Activated CD4-positive, alpha-beta T cell treated with anti-CD3 and anti-CD28 coated beads for 36 hours (primary cell): ENCODE measurements at regions not wholly inside any gene's neighbourhood (a gene's known extent, or its start where the extent isn't known, plus 50 kb on each side); places are given as distances from the start of the nearest gene placed in this dataset.

Source experiments
- ATAC-seq: fragments of 200-7000 bp; cut with Tn5 transposase; one replicate; pipeline ENCODE4 v1.10.0; 2021; ENCODE audit warnings: mild to moderate bottlenecking, moderate library complexity
- CTCF ChIA-PET: fragments of 350-600 bp; sonication (Branson Sonifier 250); formaldehyde crosslinking; loops from one replicate; lab custom pipeline; 2021; ENCODE audit warnings: antibody characterized with exemption; lab: Charles Lee
- POLR2A ChIA-PET: fragments of 350-600 bp; sonication (Branson Sonifier 250); formaldehyde crosslinking; loops from one replicate; lab custom pipeline; 2021; ENCODE audit warnings: antibody characterized with exemption, inconsistent platforms; lab: Charles Lee
- DNase-seq: peaks from one replicate; pipeline ENCODE4 v3.0.0-alpha.2; 2020
- H3K27ac Mint-ChIP-seq: one replicate; pipeline ENCODE4 v1.8.0; 2021; ENCODE audit warnings: mixed read lengths
- H3K27me3 Mint-ChIP-seq: one replicate; pipeline ENCODE4 v1.8.0; 2021; ENCODE audit warnings: mixed read lengths
- H3K36me3 Mint-ChIP-seq: one replicate; pipeline ENCODE4 v1.8.0; 2021; ENCODE audit warnings: low read depth, mixed read lengths
- H3K4me1 Mint-ChIP-seq: one replicate; pipeline ENCODE4 v1.8.0; 2021; ENCODE audit warnings: mixed read lengths
- H3K4me3 Mint-ChIP-seq: one replicate; pipeline ENCODE4 v1.8.0; 2021; ENCODE audit warnings: mild to moderate bottlenecking, moderate library complexity, mixed read lengths
- H3K9me3 Mint-ChIP-seq: one replicate; pipeline ENCODE4 v1.8.0; 2021; ENCODE audit warnings: low read depth, mixed read lengths
- intact Hi-C, 2 experiments: fragments of 100-400 bp; cut with DNase I in 1 of 2; cut with micrococcal nuclease in 1 of 2; formaldehyde crosslinking; loops; one replicate each; pipeline versions ENCODE4 v1.14.2 to v1.15.1; 2022 to 2024; cut with DNase I, micrococcal nuclease

DNA sequence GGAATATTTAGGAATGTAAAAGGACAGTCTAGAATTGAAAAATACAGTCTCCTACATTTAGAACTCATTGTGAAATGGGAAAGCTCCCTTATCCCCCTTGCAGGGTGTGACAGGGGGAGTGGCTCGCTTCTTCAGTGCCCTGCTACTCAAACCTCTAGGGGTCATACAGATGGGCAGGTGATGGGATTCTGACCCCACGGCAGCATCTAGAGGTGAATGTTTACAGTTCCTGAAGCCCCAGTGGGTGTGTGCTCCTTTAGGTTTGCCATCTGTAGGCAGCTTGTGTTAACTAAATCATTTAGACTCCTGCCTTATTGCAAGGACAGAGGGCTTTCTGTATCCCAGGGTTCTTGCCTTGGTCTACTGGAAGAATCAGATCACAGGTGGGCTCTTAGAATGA is 271.0 kb upstream of the MPDZ start:
- CTCF ChIA-PET = no interaction called here
- no peak for DNase-seq
- intact Hi-C loops = no loop called here
- ATAC-seq = no peak
- Mint-ChIP-seq H3K36me3 (no peaks in the 10 kb centered on the region), H3K27me3 (no peaks in the 10 kb centered on the region), H3K4me1 (no peaks in the 10 kb centered on the region), H3K9me3 (peaks cover 2% of the 10 kb centered on the region), H3K27ac (no peak overlapping the region), H3K4me3 (no peak overlapping the region)
- POLR2A ChIA-PET = no interaction called here

DNA sequence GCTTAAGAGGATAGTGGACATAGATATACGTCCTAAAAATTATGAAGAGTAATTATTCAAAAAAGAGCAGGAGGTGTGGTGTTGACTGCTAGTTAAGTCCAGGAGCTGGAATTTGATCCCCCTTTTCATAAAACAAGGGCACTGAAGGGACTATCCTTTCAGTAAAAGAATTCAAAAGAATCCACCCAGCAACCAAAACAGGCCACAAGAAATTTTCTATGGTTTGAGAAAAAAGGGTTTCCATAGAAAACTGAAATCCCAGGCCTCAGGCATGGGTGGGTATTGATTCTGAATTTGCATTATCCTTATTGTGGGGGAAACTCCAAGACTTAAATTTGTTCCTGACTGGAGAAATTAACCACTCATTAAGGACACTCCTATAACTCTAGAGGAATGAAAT is 269.0 kb upstream of the MPDZ start:
- ChIA-PET CTCF (no interaction called here), POLR2A (no interaction called here)
- DNase-seq (no peak), ATAC-seq (no peak)
- Mint-ChIP-seq H3K9me3 (peaks cover 5% of the 10 kb centered on the region), H3K36me3 (no peaks in the 10 kb centered on the region), H3K27me3 (no peaks in the 10 kb centered on the region), H3K4me1 (no peaks in the 10 kb centered on the region), H3K27ac (no peak overlapping the region), H3K4me3 (no peak overlapping the region)
- intact Hi-C loops = no loop called here

DNA sequence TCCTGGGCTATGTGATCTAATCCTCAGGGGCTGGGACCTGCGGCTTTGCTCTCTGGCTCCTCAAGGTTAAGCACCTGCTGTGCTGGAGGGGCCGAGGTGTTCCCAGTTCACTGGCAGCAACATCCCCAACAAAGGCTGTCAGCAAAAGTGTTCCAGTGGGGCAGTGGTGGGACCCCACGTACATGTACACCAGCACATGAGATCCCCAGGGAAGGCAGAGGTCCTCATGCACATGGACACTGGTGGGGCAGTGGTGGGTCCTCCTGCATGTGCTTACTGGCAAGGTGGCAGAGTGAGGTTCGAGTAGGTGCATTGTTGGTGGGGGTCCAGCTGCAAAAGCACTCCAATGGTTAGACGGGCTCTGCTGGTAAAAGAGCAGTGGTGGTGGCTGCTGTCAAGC is 255.6 kb upstream of the MPDZ start:
- Mint-ChIP-seq H3K36me3 (no peaks in the 10 kb centered on the region), H3K4me3 (no peak overlapping the region), H3K9me3 (peaks cover 7% of the 10 kb centered on the region), H3K27ac (no peak overlapping the region), H3K27me3 (no peaks in the 10 kb centered on the region), H3K4me1 (no peaks in the 10 kb centered on the region)
- intact Hi-C loops = no loop called here
- ATAC-seq (no peak), DNase-seq (no peak)
- CTCF ChIA-PET = no interaction called here
- POLR2A ChIA-PET = no interaction called here

DNA sequence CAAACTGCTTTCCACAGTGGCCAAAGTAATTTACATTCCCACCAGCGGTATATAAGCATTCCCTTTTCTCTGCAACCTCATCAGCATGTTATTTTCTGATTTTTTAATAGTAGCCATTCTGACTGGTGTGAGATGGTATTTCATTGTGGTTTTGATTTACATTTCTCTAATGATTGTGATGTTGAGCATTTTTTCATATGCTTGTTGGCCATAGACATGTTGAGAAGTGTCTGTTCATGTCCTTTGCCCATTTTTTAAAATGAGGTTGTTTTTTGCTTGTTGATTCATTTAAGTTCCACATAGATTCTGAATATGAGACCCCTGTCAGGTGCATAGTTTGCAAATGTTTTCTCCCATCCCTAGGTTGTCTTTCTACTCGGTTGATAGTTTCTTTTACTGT is 254.5 kb upstream of the MPDZ start:
- Mint-ChIP-seq H3K9me3 (peaks cover 5% of the 10 kb centered on the region), H3K4me3 (no peak overlapping the region), H3K4me1 (no peaks in the 10 kb centered on the region), H3K27ac (no peak overlapping the region), H3K36me3 (no peaks in the 10 kb centered on the region), H3K27me3 (no peaks in the 10 kb centered on the region)
- ChIA-PET CTCF (interaction anchor here (0.6 kb wide), 1 partner anchor 883 kb away, joined by 3 read pairs; no protein-coding TSS in a partner anchor), POLR2A (no interaction called here)
- intact Hi-C loops = no loop called here
- no peak for ATAC-seq
- no peak for DNase-seq

DNA sequence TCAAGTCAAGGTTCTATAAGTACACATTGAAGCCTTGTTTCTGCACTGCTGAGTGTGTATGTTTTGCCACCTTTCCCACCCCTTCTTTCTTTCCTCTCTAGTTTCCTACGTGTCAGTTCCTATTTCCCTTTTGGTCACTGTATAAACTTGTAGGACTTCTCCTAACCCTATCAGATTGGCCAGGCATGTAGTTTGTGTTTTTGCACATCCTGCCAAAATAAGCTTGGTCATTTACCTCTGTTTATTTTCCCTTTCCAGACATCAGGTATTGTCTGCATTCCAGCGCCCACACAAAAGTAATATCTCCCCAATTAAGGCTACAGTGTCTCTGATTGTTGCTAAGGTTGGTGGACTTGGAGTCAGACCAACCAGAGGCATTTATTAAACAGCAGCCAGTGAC is 252.9 kb upstream of the MPDZ start:
- H3K27ac Mint-ChIP-seq = no peak overlapping the region
- H3K9me3 Mint-ChIP-seq = peaks cover 5% of the 10 kb centered on the region
- no peaks in the 10 kb centered on the region for H3K36me3 Mint-ChIP-seq
- CTCF ChIA-PET = interaction anchor here (0.7 to 0.9 kb wide), 2 partner anchors 66 to 101 kb away, joined by 3 read pairs; no protein-coding TSS in a partner anchor
- no peak for ATAC-seq
- H3K4me1 Mint-ChIP-seq = no peaks in the 10 kb centered on the region
- no peak for DNase-seq
- no peak overlapping the region for H3K4me3 Mint-ChIP-seq
- intact Hi-C loops = no loop called here
- POLR2A ChIA-PET = no interaction called here
- no peaks in the 10 kb centered on the region for H3K27me3 Mint-ChIP-seq

DNA sequence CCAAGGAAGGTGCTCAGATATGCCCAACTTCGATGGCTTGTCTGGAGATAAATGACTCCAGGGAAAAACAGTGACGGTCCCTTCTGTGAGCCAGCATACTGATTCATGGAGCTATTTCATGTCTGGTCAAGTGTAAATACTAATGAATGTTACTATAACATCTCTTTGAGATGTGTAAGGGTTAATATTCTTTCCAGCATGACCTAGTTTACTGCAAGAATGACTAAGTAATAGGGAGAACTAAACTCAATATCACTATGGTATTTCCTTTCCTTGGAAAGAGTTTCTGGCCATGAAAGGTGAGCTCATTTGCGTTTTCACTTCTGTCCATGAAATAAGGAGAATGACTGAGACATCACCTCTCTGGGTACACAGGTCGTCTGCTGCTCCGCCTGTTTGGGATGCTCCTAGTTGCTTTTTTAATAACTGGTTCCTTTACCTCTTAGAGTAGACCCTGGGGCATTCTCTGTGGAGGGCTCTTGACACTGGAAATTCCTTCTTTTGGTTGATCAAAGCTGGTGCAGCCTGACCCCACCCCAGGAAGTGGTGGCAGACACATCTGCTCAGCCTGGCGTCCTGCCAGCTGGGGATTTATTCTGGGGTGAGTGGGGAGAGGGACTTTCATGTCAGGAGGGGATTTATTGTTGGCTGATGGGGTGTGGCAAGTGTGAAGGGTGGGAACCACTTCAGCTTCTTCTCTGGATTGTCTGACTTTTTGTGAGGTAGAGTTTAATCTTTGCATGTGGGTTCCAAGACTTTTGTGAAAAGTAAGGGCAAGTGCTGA is 250.0 kb upstream of the MPDZ start:
- intact Hi-C loops = no loop called here
- Mint-ChIP-seq H3K4me1 (no peaks in the 10 kb centered on the region), H3K36me3 (no peaks in the 10 kb centered on the region), H3K27me3 (no peaks in the 10 kb centered on the region), H3K27ac (no peak overlapping the region), H3K4me3 (no peak overlapping the region), H3K9me3 (peaks cover 5% of the 10 kb centered on the region)
- ChIA-PET CTCF (no interaction called here), POLR2A (no interaction called here)
- no peak for ATAC-seq
- no peak for DNase-seq

DNA sequence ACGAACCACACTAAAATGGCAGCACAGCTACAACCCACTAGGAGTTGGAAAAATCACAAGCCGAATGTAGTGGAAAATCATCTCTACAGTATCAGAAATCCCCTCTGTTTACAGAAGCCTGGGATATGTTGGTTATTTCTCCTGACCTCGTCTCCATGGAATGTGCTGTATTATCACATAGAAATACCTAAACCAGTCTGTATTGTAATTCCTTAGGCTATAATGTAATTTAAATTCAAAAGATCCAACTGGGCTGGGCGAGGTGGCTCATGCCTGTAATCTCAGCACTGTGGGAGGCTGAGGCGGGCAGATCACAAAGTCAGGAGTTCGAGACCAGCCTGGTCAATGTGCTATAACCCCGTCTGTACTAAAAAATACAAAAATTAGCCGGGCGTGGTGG is 244.8 kb upstream of the MPDZ start:
- intact Hi-C loops = no loop called here
- ChIA-PET CTCF (no interaction called here), POLR2A (no interaction called here)
- H3K36me3 Mint-ChIP-seq = no peaks in the 10 kb centered on the region
- ATAC-seq (no peak), DNase-seq (no peak)
- no peak overlapping the region for H3K4me3 Mint-ChIP-seq
- H3K9me3 Mint-ChIP-seq = no peaks in the 10 kb centered on the region
- no peaks in the 10 kb centered on the region for H3K27me3 Mint-ChIP-seq
- no peak overlapping the region for H3K27ac Mint-ChIP-seq
- no peaks in the 10 kb centered on the region for H3K4me1 Mint-ChIP-seq

DNA sequence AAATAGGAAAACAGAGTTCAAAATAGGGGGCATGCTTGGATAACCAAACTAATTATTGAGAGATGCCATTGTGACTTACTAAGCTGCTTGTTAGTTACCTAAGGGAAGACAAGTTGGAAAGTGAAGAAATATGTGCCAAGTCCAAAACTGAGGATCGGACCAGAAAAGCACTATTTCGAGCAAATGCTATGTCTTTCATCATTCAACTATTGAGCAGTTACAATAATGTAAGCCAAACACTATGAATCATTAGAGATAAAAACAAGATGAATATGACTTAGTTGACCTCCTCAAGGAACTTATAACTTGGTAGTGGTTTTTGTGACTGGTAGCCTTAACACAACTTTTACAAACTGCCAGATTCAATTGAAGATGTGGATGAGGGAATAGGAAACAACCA is 240.6 kb upstream of the MPDZ start:
- Mint-ChIP-seq H3K9me3 (peaks cover 3% of the 10 kb centered on the region), H3K4me3 (no peak overlapping the region), H3K27me3 (no peaks in the 10 kb centered on the region), H3K27ac (no peak overlapping the region), H3K4me1 (no peaks in the 10 kb centered on the region), H3K36me3 (no peaks in the 10 kb centered on the region)
- no peak for DNase-seq
- CTCF ChIA-PET = no interaction called here
- intact Hi-C loops = no loop called here
- ATAC-seq = no peak
- POLR2A ChIA-PET = no interaction called here

DNA sequence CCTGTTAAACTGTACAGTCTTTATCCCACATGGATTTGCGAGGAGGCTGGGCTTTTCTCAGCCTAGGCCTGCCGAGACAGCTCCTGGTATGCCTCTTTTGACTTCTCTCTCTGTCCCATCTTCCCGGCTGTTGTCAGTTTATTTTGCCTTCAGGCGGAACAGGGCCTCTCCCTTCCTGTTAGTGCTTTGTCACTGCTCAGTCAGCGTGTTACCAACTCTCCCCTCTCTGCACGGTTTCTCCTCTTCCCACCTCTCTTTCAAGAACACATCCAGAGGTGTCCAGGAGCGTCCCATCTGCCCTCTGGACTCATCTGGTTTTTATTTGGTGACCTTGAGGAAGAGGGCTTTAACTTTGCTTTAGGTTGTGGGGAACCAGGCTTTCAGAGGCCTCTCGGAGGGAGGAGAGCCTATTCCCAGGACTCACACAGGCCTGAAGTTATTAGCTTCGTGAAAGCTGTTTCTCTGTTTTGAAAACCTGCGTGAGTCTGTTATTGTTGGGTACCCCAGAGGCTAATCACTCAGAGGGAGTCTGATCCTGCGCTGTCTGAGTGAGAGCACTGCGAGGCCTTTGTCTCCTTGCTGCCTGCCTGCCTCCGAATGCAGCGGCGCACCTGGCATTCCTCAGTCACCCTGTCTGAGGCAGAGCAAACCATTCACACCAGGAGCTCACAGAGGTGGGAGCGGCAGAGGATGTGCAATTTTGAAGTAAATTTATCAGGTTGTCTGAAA is 234.4 kb upstream of the MPDZ start:
- H3K27ac Mint-ChIP-seq = no peak overlapping the region
- H3K9me3 Mint-ChIP-seq = peaks cover 3% of the 10 kb centered on the region
- no peak overlapping the region for H3K4me3 Mint-ChIP-seq
- no peaks in the 10 kb centered on the region for H3K4me1 Mint-ChIP-seq
- no peaks in the 10 kb centered on the region for H3K27me3 Mint-ChIP-seq
- DNase-seq (no peak), ATAC-seq (no peak)
- CTCF ChIA-PET = interaction anchor here (0.6 to 0.8 kb wide), 2 partner anchors 502 to 723 kb away, joined by 3 read pairs; no protein-coding TSS in a partner anchor
- H3K36me3 Mint-ChIP-seq = no peaks in the 10 kb centered on the region
- intact Hi-C loops = no loop called here
- POLR2A ChIA-PET = no interaction called here

DNA sequence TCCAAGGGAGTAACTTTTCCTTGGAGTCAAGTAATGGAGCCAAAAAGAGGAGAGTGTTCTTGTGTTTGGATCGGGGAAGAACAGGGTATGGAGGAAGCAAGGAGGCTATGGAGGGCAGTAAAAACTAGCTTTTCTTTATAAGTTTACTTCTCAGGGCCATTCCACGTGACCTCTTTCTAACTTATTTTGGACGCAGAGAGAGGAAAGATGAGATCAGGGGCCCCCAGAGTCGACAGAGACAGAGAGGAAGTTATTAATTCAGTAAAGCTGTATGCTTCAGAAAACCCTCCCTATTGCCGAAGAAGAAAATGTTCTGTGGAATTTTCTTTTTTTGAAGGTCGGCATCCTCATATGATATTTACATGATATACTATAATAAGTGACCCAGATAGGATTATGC is 233.8 kb upstream of the MPDZ start:
- Mint-ChIP-seq H3K36me3 (no peaks in the 10 kb centered on the region), H3K4me1 (no peaks in the 10 kb centered on the region), H3K9me3 (peaks cover 3% of the 10 kb centered on the region), H3K4me3 (no peak overlapping the region), H3K27ac (no peak overlapping the region), H3K27me3 (no peaks in the 10 kb centered on the region)
- no peak for ATAC-seq
- DNase-seq = no peak
- POLR2A ChIA-PET = no interaction called here
- intact Hi-C loops = no loop called here
- CTCF ChIA-PET = interaction anchor here (0.6 kb wide), 1 partner anchor 503 kb away, joined by 3 read pairs; no protein-coding TSS in a partner anchor

DNA sequence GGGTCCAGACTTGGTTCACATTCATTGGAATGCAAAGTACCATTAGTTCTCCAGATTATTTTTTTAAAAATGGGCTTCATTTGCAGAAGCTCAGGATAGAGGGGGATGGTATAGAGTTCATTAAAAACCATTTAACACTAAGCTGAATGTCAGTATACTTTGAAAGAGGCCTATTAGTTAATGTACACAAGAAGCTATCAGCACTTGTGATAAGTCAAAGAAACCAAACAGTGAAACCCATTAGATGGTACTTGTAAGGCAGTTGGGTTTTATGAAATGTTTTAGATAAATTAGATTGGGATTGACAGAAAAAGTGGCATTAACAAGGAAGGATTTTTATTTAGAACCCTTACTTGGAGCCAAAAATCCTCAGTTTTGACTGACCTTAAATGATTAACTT is 229.2 kb upstream of the MPDZ start:
- ChIA-PET CTCF (no interaction called here), POLR2A (no interaction called here)
- Mint-ChIP-seq H3K36me3 (no peaks in the 10 kb centered on the region), H3K27me3 (no peaks in the 10 kb centered on the region), H3K9me3 (peaks cover 2% of the 10 kb centered on the region), H3K4me3 (no peak overlapping the region), H3K27ac (no peak overlapping the region), H3K4me1 (no peaks in the 10 kb centered on the region)
- intact Hi-C loops = no loop called here
- no peak for DNase-seq
- no peak for ATAC-seq

DNA sequence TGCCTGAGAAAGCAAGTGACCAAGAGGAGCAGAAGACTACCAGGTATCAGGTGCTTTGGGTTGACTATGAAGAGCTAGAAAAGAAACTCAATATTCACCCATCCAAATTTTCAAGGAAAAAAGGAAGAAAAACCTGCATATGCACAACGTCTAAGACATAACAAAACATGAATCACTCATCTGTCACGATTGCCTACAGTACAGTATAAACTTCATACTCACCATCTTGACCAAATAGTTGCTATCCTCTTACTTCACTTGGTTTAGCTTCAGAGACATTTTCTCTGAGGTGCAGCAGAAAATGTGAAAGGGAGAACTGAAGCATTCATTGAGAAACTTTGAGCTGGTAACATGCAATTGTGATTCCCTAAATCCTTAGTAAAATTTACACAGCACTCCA is 228.6 kb upstream of the MPDZ start:
- peaks cover 2% of the 10 kb centered on the region for H3K9me3 Mint-ChIP-seq
- no peaks in the 10 kb centered on the region for H3K36me3 Mint-ChIP-seq
- no peaks in the 10 kb centered on the region for H3K27me3 Mint-ChIP-seq
- H3K27ac Mint-ChIP-seq = no peak overlapping the region
- no peak for ATAC-seq
- POLR2A ChIA-PET = no interaction called here
- no peak overlapping the region for H3K4me3 Mint-ChIP-seq
- DNase-seq = no peak
- CTCF ChIA-PET = no interaction called here
- H3K4me1 Mint-ChIP-seq = no peaks in the 10 kb centered on the region
- intact Hi-C loops = no loop called here
